Stomach (tissue), 4 donors: ENCODE measurements at regions not wholly inside any gene's neighbourhood (a gene's known extent, or its start where the extent isn't known, plus 50 kb on each side); places are given as distances from the start of the nearest gene placed in this dataset.

Experiments used
- CTCF ChIP-seq, 7 experiments: fragments of 450-650 bp in 4 of 7; fragments of 200-600 bp in 3 of 7; sonication (generic) in 3 of 7; IDR thresholded peaks; one replicate each; pipeline ENCODE4 v1.5.1; 2016 to 2019; ENCODE audit warnings: antibody characterized with exemption in 7 of 7, control low read depth in 2 of 7, mild to moderate bottlenecking in 1 of 7
- POLR2A ChIP-seq, 4 donors: fragments of 450-650 bp; IDR thresholded peaks; one replicate each; pipeline ENCODE4 v1.6.1; 2016; ENCODE audit warnings: antibody characterized with exemption in 4 of 4, control low read depth in 2 of 4, mild to moderate bottlenecking in 1 of 4, moderate library complexity in 1 of 4
- POLR2AphosphoS5 ChIP-seq, 3 donors: sonication (generic); formaldehyde crosslinking; IDR thresholded peaks; one replicate each; pipeline ENCODE4 v1.6.1; 2016; ENCODE audit warnings: antibody characterized with exemption in 3 of 3

DNA sequence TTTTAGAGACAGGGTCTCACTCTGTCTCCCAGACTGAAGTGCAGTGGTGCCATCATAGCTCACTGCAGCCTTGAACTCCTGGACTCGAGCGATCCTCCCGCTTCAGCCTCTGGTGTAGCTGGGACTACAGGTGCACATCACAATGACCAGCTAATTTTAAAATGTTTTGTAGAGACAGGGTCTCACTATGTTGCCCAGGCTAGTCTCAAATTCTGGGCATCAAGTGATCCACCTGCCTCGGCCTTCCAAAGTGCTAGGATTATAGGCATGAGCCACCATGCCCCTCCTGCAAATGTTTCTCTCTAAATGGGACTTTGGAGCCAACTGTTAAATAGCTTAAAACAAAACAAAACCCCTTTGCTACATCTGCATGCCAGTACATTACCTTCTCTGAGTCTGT is 82.2 kb upstream of the BRD7 start:
- TF ChIP-seq POLR2AphosphoS5 (IDR thresholded peaks at IDR 0.05) (no peak), CTCF (IDR thresholded peaks at IDR 0.05) (no peak), POLR2A (IDR thresholded peaks at IDR 0.05) (no peak)
